ENCODE measurements at regions not wholly inside any gene's neighbourhood (a gene's known extent, or its start where the extent isn't known, plus 50 kb on each side); places are given as distances from the start of the nearest gene placed in this dataset.
"Not testable (repeated sequence)": the region's sequence is repeated elsewhere in the genome, so short reads cannot be mapped to it uniquely, and the experiment has no call there.

DNA sequence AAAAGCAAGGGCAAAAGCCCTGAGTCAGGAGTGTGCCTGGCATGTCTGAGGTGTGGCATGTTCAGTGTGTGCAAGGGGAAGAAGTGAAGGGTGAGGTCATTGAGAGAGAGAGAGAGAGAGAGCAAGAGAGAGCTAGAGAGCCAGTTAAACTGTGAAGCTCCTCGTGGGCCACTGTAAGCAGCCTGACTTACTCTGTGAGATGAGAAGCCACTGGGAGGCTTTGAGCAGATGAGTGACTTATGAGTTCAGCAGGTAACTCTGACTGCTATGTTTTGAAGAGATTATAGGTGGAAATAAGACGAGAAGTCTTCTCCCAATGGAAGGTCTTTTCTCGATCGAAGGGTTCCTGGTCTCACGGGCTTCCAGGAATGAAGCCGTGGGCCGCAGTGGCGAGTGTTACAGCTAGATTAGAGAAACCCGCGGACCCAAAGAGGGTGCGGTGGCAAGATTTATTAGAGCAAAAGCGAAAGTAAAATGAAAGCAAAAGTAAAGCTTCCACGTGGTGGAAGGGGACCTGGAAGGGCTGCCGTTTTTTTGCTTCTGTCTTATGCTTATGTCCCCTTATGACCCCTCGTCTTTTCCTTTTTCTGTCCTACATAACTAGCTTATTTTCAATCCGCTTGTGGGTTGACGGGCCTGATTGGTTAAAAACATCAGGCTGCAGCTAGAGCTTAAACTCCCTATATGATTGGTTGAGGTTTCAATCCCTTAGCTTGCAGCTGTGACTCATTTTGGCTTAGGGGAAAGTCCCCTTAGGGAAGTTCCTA is 323.1 kb upstream of the FAM78B start:
- no peak overlapping the region for H3K27ac ChIP-seq (ENCODE audit: low read depth, low read length)
- H3K4me3 ChIP-seq (ENCODE audit: low read depth, low read length) = peak overlapping the region; percentile 59

DNA sequence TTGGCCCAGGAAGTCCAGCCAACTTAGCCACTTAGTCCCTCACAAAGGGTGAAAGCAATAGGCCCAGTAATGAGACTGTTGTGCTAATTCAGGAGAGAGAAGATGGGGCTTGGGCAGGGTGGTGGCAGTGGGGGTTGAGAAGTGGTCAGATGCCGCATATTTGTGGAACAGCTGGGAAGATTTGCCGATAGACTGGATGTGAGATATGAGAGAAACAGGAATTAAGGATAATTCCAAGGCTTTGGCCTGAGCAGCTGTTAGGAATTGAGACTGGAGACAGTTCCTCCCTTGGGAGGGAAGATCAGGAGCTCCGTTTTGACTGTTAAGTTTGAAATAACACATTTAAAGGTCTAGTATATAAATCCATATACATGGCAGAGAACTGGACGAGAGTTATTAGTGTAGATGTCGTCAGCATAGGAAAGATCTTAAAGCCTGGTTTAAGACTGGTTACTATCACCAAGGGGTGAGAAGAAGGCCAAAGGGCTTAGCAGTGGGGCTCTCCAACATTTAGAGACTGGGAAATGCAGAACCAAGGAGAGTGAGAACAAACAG is 323.7 kb upstream of the FAM78B start:
- H3K27ac ChIP-seq (ENCODE audit: low read depth, low read length) = no peak overlapping the region
- no peaks in the 10 kb centered on the region for H3K36me3 ChIP-seq (ENCODE audit: insufficient read depth, low read length)
- no peaks in the 10 kb centered on the region for H3K27me3 ChIP-seq (ENCODE audit: insufficient read depth, low read length)
- H3K79me2 ChIP-seq (ENCODE audit: control insufficient read depth, insufficient read depth, low read length, unreplicated experiment) = no peaks in the 10 kb centered on the region
- H2AFZ ChIP-seq (ENCODE audit: low read length, unreplicated experiment) = no peak overlapping the region
- H3K4me1 ChIP-seq (ENCODE audit: control insufficient read depth, insufficient read depth, low read length, unreplicated experiment) = no peaks in the 10 kb centered on the region
- no peak overlapping the region for H3K4me3 ChIP-seq (ENCODE audit: low read depth, low read length)

More for the DNA sequence above, 323.1 kb upstream of the FAM78B start:
- H3K79me2 ChIP-seq (ENCODE audit: control insufficient read depth, insufficient read depth, low read length, unreplicated experiment) = no peaks in the 10 kb centered on the region
- no peaks in the 10 kb centered on the region for H3K36me3 ChIP-seq (ENCODE audit: insufficient read depth, low read length)
- no peaks in the 10 kb centered on the region for H3K4me1 ChIP-seq (ENCODE audit: control insufficient read depth, insufficient read depth, low read length, unreplicated experiment)
- H3K27me3 ChIP-seq (ENCODE audit: insufficient read depth, low read length) = no peaks in the 10 kb centered on the region
- H2AFZ ChIP-seq (ENCODE audit: low read length, unreplicated experiment) = peak overlapping the region; percentile 83

DNA sequence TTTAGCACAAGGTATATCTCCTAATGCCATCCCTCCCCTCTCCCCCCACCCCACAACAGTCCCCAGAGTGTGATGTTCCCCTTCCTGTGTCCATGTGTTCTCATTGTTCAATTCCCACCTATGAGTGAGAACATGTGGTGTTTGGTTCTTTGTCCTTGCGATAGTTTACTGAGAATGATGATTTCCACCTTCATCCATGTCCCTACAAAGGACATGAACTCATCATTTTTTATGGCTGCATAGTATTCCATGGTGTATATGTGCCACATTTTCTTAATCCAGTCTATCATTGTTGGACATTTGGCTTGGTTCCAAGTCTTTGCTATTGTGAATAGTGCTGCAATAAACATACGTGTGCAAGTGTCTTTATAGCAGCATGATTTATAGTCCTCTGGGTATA is 327.0 kb upstream of the FAM78B start:
- H3K36me3 ChIP-seq (ENCODE audit: insufficient read depth, low read length); H3K27me3 ChIP-seq (ENCODE audit: insufficient read depth, low read length); H3K79me2 ChIP-seq (ENCODE audit: control insufficient read depth, insufficient read depth, low read length, unreplicated experiment): not testable (repeated sequence)

DNA sequence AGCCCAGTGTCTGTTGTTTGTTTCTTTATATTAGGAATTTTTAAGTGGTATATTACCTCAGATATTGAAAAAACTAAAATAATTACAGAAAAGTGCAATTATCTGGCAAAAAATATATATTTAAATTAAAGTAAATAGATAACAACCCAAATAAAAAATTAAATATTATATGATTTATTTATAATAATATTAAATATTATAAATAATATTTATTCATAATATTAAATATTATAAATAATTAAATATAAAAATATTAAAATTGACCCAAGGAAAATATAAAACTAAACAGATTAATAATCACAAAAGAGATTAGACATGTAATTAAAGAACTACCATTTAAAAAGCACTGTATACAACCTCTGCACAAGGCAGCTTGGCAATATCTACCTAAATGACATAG is 331.9 kb upstream of the POGK start:
- no peak overlapping the region for H3K4me3 ChIP-seq (ENCODE audit: low read depth, low read length)
- no peak overlapping the region for H2AFZ ChIP-seq (ENCODE audit: low read length, unreplicated experiment)
- H3K4me1 ChIP-seq (ENCODE audit: control insufficient read depth, insufficient read depth, low read length, unreplicated experiment) = no peaks in the 10 kb centered on the region
- H3K27me3 ChIP-seq (ENCODE audit: insufficient read depth, low read length) = no peaks in the 10 kb centered on the region
- H3K27ac ChIP-seq (ENCODE audit: low read depth, low read length) = no peak overlapping the region
- no peaks in the 10 kb centered on the region for H3K36me3 ChIP-seq (ENCODE audit: insufficient read depth, low read length)
- H3K79me2 ChIP-seq (ENCODE audit: control insufficient read depth, insufficient read depth, low read length, unreplicated experiment) = no peaks in the 10 kb centered on the region

More for the DNA sequence above, 327.0 kb upstream of the FAM78B start:
- H3K27ac ChIP-seq (ENCODE audit: low read depth, low read length); H3K4me3 ChIP-seq (ENCODE audit: low read depth, low read length); H2AFZ ChIP-seq (ENCODE audit: low read length, unreplicated experiment); H3K4me1 ChIP-seq (ENCODE audit: control insufficient read depth, insufficient read depth, low read length, unreplicated experiment): not testable (repeated sequence)

DNA sequence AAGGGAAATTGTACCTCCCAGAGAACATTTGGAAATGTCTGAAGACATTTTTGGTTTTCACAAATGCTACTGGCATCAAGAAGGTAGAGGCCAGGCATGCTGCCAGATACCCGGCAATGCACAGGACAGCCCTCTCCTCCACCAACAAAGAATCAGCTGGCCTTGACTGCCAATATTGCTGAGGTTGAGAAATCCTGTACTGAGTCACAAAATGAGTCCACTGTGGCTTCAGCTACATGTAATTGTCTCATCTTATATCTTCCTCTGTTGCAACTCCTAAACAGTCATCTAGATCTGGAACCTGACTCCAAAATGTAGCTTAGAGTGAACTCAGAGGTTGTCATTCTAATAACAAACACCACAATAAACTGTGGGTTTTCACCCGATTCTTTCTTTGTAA is 327.5 kb upstream of the POGK start:
- Histone ChIP-seq H3K27ac (ENCODE audit: low read depth, low read length) (no peak overlapping the region), H3K4me3 (ENCODE audit: low read depth, low read length) (no peak overlapping the region), H3K36me3 (ENCODE audit: insufficient read depth, low read length) (no peaks in the 10 kb centered on the region), H3K4me1 (ENCODE audit: control insufficient read depth, insufficient read depth, low read length, unreplicated experiment) (no peaks in the 10 kb centered on the region), H3K27me3 (ENCODE audit: insufficient read depth, low read length) (no peaks in the 10 kb centered on the region), H2AFZ (ENCODE audit: low read length, unreplicated experiment) (no peak overlapping the region), H3K79me2 (ENCODE audit: control insufficient read depth, insufficient read depth, low read length, unreplicated experiment) (no peaks in the 10 kb centered on the region)

DNA sequence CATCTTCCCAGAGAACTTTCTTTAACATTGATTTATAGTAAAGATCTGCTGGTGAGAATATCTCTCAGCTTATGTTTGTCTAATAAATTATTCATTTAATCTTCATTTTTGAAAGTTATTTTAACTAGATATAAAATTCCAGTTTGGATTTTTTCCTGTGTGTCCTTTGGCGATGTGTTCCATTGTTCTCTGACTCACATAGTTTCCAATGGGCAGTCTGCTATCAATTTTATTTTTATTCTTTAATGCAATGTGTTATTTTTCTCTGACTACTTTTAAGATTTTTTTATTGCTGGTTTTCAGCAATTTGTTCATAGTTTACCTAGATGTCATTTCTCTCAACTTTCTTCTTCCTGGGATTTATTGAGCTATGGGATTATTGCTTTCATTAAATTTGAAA is 325.2 kb upstream of the POGK start:
- Histone ChIP-seq H3K27ac (ENCODE audit: low read depth, low read length) (no peak overlapping the region), H3K36me3 (ENCODE audit: insufficient read depth, low read length) (no peaks in the 10 kb centered on the region), H3K27me3 (ENCODE audit: insufficient read depth, low read length) (no peaks in the 10 kb centered on the region), H3K4me1 (ENCODE audit: control insufficient read depth, insufficient read depth, low read length, unreplicated experiment) (no peaks in the 10 kb centered on the region), H2AFZ (ENCODE audit: low read length, unreplicated experiment) (no peak overlapping the region), H3K4me3 (ENCODE audit: low read depth, low read length) (no peak overlapping the region), H3K79me2 (ENCODE audit: control insufficient read depth, insufficient read depth, low read length, unreplicated experiment) (no peaks in the 10 kb centered on the region)

DNA sequence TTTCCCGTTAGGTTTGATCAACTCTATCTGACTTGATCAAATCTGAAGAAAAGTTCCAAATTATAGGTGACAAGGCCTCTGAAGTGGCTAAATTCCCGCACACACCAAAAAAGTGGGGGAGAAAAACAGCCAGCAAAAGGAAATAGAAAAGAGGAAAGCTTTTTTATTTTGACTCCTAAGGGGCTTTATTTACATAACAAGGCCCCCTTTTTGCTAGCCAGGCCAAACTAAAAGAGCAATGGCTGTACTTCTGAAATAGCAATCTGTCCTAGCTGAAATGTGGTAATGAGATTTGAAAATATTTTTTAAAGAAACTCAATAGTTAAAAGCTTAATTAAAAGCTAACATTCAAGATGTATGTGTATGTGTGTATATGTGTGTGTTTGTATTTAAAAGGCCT is 311.5 kb upstream of the POGK start:
- no peaks in the 10 kb centered on the region for H3K27me3 ChIP-seq (ENCODE audit: insufficient read depth, low read length)
- H3K27ac ChIP-seq (ENCODE audit: low read depth, low read length) = no peak overlapping the region
- no peak overlapping the region for H3K4me3 ChIP-seq (ENCODE audit: low read depth, low read length)
- no peaks in the 10 kb centered on the region for H3K36me3 ChIP-seq (ENCODE audit: insufficient read depth, low read length)
- no peak overlapping the region for H2AFZ ChIP-seq (ENCODE audit: low read length, unreplicated experiment)
- H3K79me2 ChIP-seq (ENCODE audit: control insufficient read depth, insufficient read depth, low read length, unreplicated experiment) = no peaks in the 10 kb centered on the region
- H3K4me1 ChIP-seq (ENCODE audit: control insufficient read depth, insufficient read depth, low read length, unreplicated experiment) = no peaks in the 10 kb centered on the region

DNA sequence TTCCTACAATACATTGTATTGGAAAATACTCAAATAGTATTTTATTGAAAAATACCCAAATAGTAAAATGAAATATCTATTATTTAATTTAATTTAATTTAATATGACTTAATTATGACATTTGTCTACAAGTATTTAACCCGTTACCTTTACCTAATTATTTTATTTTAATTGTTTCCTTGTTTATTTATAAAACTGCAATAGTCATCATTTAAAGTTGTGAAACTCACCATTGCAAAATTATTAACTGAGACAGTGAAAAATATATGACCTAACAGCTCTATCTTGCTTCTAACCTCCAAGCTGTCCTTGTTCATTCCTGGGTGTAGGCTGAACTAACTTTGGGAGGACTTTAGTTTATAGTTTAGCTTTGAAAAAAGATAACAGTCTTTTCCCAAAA is 300.6 kb upstream of the POGK start:
- H3K36me3 ChIP-seq (ENCODE audit: insufficient read depth, low read length) = no peaks in the 10 kb centered on the region
- no peaks in the 10 kb centered on the region for H3K4me1 ChIP-seq (ENCODE audit: control insufficient read depth, insufficient read depth, low read length, unreplicated experiment)
- no peak overlapping the region for H3K27ac ChIP-seq (ENCODE audit: low read depth, low read length)
- H3K4me3 ChIP-seq (ENCODE audit: low read depth, low read length) = no peak overlapping the region
- no peaks in the 10 kb centered on the region for H3K79me2 ChIP-seq (ENCODE audit: control insufficient read depth, insufficient read depth, low read length, unreplicated experiment)
- no peaks in the 10 kb centered on the region for H3K27me3 ChIP-seq (ENCODE audit: insufficient read depth, low read length)
- H2AFZ ChIP-seq (ENCODE audit: low read length, unreplicated experiment) = no peak overlapping the region

DNA sequence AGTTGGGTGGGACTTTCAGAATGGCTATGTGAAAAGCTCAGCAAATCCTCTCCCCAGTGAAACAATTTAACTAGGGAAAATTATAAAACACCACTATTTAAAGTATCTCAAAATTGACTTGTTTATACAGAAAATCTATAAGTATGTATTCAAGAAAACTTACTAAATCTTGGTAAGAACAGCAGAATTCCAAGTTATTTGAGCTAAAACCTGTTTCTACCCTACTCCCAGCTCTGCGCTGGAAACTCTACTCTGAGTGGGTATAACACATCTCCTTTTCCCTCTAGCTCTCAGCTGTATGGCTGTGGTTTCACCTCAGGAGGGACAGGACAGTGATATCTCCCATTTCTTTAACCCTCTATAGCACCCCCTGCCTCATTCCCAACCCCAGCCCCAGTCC is 295.2 kb upstream of the POGK start:
- no peaks in the 10 kb centered on the region for H3K4me1 ChIP-seq (ENCODE audit: control insufficient read depth, insufficient read depth, low read length, unreplicated experiment)
- H3K4me3 ChIP-seq (ENCODE audit: low read depth, low read length) = no peak overlapping the region
- no peaks in the 10 kb centered on the region for H3K36me3 ChIP-seq (ENCODE audit: insufficient read depth, low read length)
- H2AFZ ChIP-seq (ENCODE audit: low read length, unreplicated experiment) = no peak overlapping the region
- H3K79me2 ChIP-seq (ENCODE audit: control insufficient read depth, insufficient read depth, low read length, unreplicated experiment) = no peaks in the 10 kb centered on the region
- no peaks in the 10 kb centered on the region for H3K27me3 ChIP-seq (ENCODE audit: insufficient read depth, low read length)
- H3K27ac ChIP-seq (ENCODE audit: low read depth, low read length) = no peak overlapping the region

DNA sequence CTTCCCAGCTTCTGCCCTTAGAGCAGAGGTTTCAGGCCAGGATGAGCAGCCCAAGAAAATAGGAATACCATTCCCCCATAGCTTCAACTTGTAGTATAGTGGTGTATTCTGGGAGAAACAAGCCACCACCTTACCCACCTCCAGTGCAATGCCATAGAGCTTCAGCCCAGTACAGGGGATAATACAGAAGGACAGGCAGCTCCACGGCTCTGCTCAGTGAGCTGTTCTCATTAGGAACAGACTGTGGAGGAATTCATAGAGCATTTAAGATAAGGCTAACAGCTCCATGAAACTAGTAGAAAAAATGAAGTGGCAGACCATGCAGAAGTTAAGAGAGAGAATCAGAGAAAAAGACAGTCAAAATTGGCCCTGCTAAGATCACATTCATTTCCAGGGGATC is 294.7 kb upstream of the POGK start:
- Histone ChIP-seq H3K27ac (ENCODE audit: low read depth, low read length) (no peak overlapping the region), H3K4me3 (ENCODE audit: low read depth, low read length) (no peak overlapping the region), H2AFZ (ENCODE audit: low read length, unreplicated experiment) (no peak overlapping the region), H3K27me3 (ENCODE audit: insufficient read depth, low read length) (no peaks in the 10 kb centered on the region), H3K79me2 (ENCODE audit: control insufficient read depth, insufficient read depth, low read length, unreplicated experiment) (no peaks in the 10 kb centered on the region), H3K36me3 (ENCODE audit: insufficient read depth, low read length) (no peaks in the 10 kb centered on the region), H3K4me1 (ENCODE audit: control insufficient read depth, insufficient read depth, low read length, unreplicated experiment) (no peaks in the 10 kb centered on the region)

DNA sequence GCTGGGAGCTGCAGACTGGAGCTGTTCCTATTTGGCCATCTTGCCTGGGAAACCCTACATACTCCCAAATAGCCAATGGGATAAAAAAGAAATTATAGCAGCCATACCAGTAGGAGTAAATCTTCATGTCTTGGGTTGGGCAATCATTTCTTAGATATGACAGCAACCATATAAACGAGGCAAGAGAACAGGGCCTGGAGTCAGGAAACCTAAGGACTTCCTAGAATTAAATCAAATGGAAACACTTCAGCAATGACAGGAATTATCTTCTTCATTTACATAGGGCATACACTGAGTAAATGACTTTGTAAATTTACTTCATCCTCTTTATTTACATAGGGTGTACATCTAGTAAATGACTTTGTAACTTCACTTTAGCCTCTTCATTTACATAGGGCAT is 286.6 kb upstream of the POGK start:
- H3K79me2 ChIP-seq (ENCODE audit: control insufficient read depth, insufficient read depth, low read length, unreplicated experiment) = no peaks in the 10 kb centered on the region
- H3K27ac ChIP-seq (ENCODE audit: low read depth, low read length) = no peak overlapping the region
- H3K36me3 ChIP-seq (ENCODE audit: insufficient read depth, low read length) = no peaks in the 10 kb centered on the region
- H2AFZ ChIP-seq (ENCODE audit: low read length, unreplicated experiment) = no peak overlapping the region
- H3K27me3 ChIP-seq (ENCODE audit: insufficient read depth, low read length) = no peaks in the 10 kb centered on the region
- no peaks in the 10 kb centered on the region for H3K4me1 ChIP-seq (ENCODE audit: control insufficient read depth, insufficient read depth, low read length, unreplicated experiment)
- H3K4me3 ChIP-seq (ENCODE audit: low read depth, low read length) = no peak overlapping the region

Measured in ACC112 (cell line).